Vagina (tissue), 2 donors: ENCODE measurements at regions not wholly inside any gene's neighbourhood (a gene's known extent, or its start where the extent isn't known, plus 50 kb on each side); places are given as distances from the start of the nearest gene placed in this dataset.

Source experiments
- CTCF ChIP-seq, 3 experiments: fragments of 450-650 bp in 2 of 3; fragments of 200-600 bp in 1 of 3; sonication (generic) in 1 of 3; IDR thresholded peaks; one replicate each; pipeline ENCODE4 v1.5.1; 2017 to 2019; ENCODE audit warnings: antibody characterized with exemption in 3 of 3, mild to moderate bottlenecking in 2 of 3, moderate library complexity in 2 of 3
- POLR2A ChIP-seq, 2 donors: fragments of 450-650 bp; IDR thresholded peaks; one replicate each; pipeline ENCODE4 v1.6.1; 2017; ENCODE audit warnings: antibody characterized with exemption in 2 of 2, mild to moderate bottlenecking in 2 of 2, moderate library complexity in 2 of 2

GRCh38 chr14:65928995-65929394 is 516.5 kb downstream of the FUT8 start:
- no peak for TF ChIP-seq CTCF (IDR thresholded peaks at IDR 0.05)
- TF ChIP-seq POLR2A (IDR thresholded peaks at IDR 0.05), result no peak
